ENCODE measurements at regions not wholly inside any gene's neighbourhood (a gene's known extent, or its start where the extent isn't known, plus 50 kb on each side); places are given as distances from the start of the nearest gene placed in this dataset.

DNA sequence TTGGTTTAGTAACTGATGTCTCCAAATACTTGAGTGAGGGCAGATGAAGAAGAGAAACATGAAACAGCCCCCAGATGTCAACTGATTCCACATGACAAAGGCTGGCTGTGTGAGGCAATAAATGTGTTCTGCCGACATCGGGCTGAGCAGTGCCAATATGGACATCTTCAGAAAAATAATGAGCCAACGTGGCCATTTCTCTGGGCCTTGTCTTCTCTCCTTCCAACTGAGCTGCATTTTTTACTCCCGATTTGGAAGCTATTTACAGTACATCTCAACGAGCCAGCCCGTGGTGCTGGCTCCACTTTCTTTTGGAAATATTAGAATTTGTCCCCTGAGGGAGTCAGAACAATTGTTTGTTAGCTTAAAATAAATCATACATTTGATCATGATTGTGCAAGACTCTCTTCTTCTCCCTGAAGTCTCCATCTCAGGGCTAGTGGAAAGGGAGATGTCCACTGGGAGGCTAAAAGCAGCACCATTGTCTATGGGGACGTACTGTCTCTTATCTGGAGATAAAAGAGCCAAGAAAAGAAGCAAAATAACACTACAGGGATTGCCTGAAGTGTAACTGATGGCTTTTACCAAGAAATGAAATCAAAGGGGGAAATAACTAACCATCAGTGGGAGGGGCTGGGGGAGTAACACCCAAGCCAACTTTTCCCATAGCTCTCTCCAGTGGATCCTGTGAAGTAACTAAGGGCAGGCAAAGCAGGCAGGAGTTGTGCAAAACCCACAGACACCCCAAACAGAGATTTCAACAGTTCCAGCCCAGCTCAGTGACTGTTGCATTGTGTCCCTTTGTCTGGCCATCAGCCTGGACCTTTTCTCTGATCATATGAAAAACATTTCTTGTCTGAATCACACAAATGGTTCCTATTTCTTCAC is 114.8 kb downstream of the RDH14 start:
- TF ChIP-seq, protein P1, sequence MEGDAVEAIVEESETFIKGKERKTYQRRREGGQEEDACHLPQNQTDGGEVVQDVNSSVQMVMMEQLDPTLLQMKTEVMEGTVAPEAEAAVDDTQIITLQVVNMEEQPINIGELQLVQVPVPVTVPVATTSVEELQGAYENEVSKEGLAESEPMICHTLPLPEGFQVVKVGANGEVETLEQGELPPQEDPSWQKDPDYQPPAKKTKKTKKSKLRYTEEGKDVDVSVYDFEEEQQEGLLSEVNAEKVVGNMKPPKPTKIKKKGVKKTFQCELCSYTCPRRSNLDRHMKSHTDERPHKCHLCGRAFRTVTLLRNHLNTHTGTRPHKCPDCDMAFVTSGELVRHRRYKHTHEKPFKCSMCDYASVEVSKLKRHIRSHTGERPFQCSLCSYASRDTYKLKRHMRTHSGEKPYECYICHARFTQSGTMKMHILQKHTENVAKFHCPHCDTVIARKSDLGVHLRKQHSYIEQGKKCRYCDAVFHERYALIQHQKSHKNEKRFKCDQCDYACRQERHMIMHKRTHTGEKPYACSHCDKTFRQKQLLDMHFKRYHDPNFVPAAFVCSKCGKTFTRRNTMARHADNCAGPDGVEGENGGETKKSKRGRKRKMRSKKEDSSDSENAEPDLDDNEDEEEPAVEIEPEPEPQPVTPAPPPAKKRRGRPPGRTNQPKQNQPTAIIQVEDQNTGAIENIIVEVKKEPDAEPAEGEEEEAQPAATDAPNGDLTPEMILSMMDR (IDR thresholded peaks at IDR 0.05) = no peak
- TF ChIP-seq EZH2 (IDR thresholded peaks at IDR 0.05; ENCODE audit: borderline replicate concordance, insufficient read depth, low read depth, low read length, poor library complexity, severe bottlenecking) = no peak

All from B cell (primary cell).